Trophoblast cell (in vitro differentiated cells and primary cell): ENCODE measurements at regions not wholly inside any gene's neighbourhood (a gene's known extent, or its start where the extent isn't known, plus 50 kb on each side); places are given as distances from the start of the nearest gene placed in this dataset.

Experiments used
- DNase-seq, 2 donors: peaks; one replicate each; pipeline ENCODE4 v3.0.0-alpha.2; 2016
- H2AFZ ChIP-seq: 2 replicates; pipeline ENCODE4 v1.6.1; 2013; ENCODE audit warnings: low read length, moderate library complexity, mild to moderate bottlenecking; ENCODE audit not compliant: insufficient read depth, poor library complexity
- H2AK5ac ChIP-seq: 2 replicates; pipeline ENCODE4 v1.6.1; 2013; ENCODE audit warnings: mild to moderate bottlenecking, low read length
- H2BK120ac ChIP-seq: 2 replicates; pipeline ENCODE4 v1.6.1; 2013; ENCODE audit warnings: low read length, mild to moderate bottlenecking, moderate library complexity; ENCODE audit not compliant: insufficient read depth, poor library complexity
- H2BK12ac ChIP-seq: 2 replicates; pipeline ENCODE4 v1.6.1; 2013; ENCODE audit warnings: mild to moderate bottlenecking, low read length, moderate library complexity
- H2BK5ac ChIP-seq: 2 replicates; pipeline ENCODE4 v1.6.1; 2013; ENCODE audit warnings: low read length, low read depth, moderate library complexity, mild to moderate bottlenecking; ENCODE audit not compliant: poor library complexity
- H3K14ac ChIP-seq: 2 replicates; pipeline ENCODE4 v1.6.1; 2013; ENCODE audit warnings: mild to moderate bottlenecking, low read length
- H3K18ac ChIP-seq: 2 replicates; pipeline ENCODE4 v1.6.1; 2013; ENCODE audit warnings: mild to moderate bottlenecking, low read length
- H3K23ac ChIP-seq: 2 replicates; pipeline ENCODE4 v1.6.1; 2013; ENCODE audit warnings: low read length
- H3K27ac ChIP-seq: 2 replicates; pipeline ENCODE4 v1.5.1; 2013; ENCODE audit warnings: low read depth, mild to moderate bottlenecking, inconsistent platforms, low read length, moderate library complexity
- H3K27me3 ChIP-seq: 2 replicates; pipeline ENCODE4 v1.6.1; 2013; ENCODE audit warnings: inconsistent platforms, mild to moderate bottlenecking, low read length, moderate library complexity; ENCODE audit not compliant: insufficient read depth
- H3K36me3 ChIP-seq, 2 experiments: 1 replicate in 1 of 2; 2 replicates in 1 of 2; pipeline ENCODE4 v1.6.1; 2013; ENCODE audit warnings: low read length in 2 of 2, mild to moderate bottlenecking in 2 of 2, moderate library complexity in 1 of 2; ENCODE audit not compliant: insufficient read depth in 2 of 2, control insufficient read depth in 1 of 2
- H3K4ac ChIP-seq: 2 replicates; pipeline ENCODE4 v1.6.1; 2013; ENCODE audit warnings: low read depth, mild to moderate bottlenecking, low read length, moderate library complexity
- H3K4me1 ChIP-seq, 2 experiments: 1 replicate in 1 of 2; 2 replicates in 1 of 2; pipeline ENCODE4 v1.6.1; 2013; ENCODE audit warnings: low read length in 2 of 2, mild to moderate bottlenecking in 2 of 2, moderate library complexity in 1 of 2; ENCODE audit not compliant: insufficient read depth in 2 of 2, control insufficient read depth in 1 of 2
- H3K4me2 ChIP-seq: 2 replicates; pipeline ENCODE4 v1.6.1; 2013; ENCODE audit warnings: inconsistent platforms, mild to moderate bottlenecking, low read length, moderate library complexity
- H3K4me3 ChIP-seq: 2 replicates; pipeline ENCODE4 v1.5.1; 2013; ENCODE audit warnings: mild to moderate bottlenecking, low read depth, low read length, inconsistent platforms
- H3K79me1 ChIP-seq: one replicate; pipeline ENCODE4 v1.6.1; 2013; ENCODE audit warnings: low read length
- H3K79me2 ChIP-seq: 2 replicates; pipeline ENCODE4 v1.6.1; 2013; ENCODE audit warnings: low read length, mild to moderate bottlenecking; ENCODE audit not compliant: control insufficient read depth, insufficient read depth, poor library complexity
- H3K9ac ChIP-seq: 2 replicates; pipeline ENCODE4 v1.6.1; 2013; ENCODE audit warnings: mild to moderate bottlenecking, low read length
- H3K9me3 ChIP-seq: 2 replicates; pipeline ENCODE4 v1.6.1; 2013; ENCODE audit warnings: low read depth, mild to moderate bottlenecking, control low read depth, inconsistent platforms, low read length; ENCODE audit not compliant: insufficient read depth
- H4K12ac ChIP-seq: 2 replicates; pipeline ENCODE4 v1.6.1; 2013; ENCODE audit warnings: low read depth, mild to moderate bottlenecking, low read length, moderate library complexity
- H4K8ac ChIP-seq: 2 replicates; pipeline ENCODE4 v1.6.1; 2013; ENCODE audit warnings: low read depth, mild to moderate bottlenecking, low read length, moderate library complexity
- H4K91ac ChIP-seq: one replicate; pipeline ENCODE4 v1.6.1; 2013; ENCODE audit warnings: low read depth, mild to moderate bottlenecking, low read length, moderate library complexity
- WGBS: extraction: QIAGEN DNeasy Blood & Tissue Kit; methylation state at CpG from one replicate; pipeline ENCODE4 v1.1.7; 2013; ENCODE audit warnings: missing lambda C conversion rate; ENCODE audit not compliant: insufficient read length, insufficient coverage; ENCODE audit errors: extremely low coverage; 5-methylcytosine and 5-hydroxymethylcytosine counted together

DNA sequence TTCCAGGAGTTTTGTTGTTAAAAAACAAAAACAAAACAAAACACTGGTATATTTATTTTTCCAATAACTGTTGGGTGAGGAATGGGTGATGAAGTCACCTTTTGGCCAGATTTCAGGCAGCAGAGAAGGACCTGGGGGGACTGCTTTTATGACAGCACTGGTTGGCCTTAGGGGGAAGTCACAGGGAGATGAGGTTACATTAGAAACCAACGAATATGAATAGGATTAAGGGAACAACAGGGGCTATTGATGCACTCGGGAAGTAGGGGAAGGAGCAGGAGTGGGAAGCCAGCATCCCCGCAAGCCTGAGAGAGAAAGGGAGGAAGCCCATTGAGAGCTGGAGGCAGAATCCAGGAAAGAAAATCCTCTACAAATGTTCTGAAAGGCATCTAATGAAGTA is 958.4 kb downstream of the TYW1 start:
- no peak overlapping the region for H3K4ac ChIP-seq
- H3K27ac ChIP-seq = no peak overlapping the region
- no peaks in the 10 kb centered on the region for H3K36me3 ChIP-seq
- H2AFZ ChIP-seq = no peak overlapping the region
- no peak overlapping the region for H3K14ac ChIP-seq
- no peak overlapping the region for H2BK120ac ChIP-seq
- no peak overlapping the region for H4K12ac ChIP-seq
- no peak overlapping the region for H2AK5ac ChIP-seq
- no peak overlapping the region for H3K18ac ChIP-seq
- no peak overlapping the region for H3K23ac ChIP-seq
- H3K79me2 ChIP-seq = no peaks in the 10 kb centered on the region
- DNase-seq = no peak
- H3K9me3 ChIP-seq = no peaks in the 10 kb centered on the region
- no peak overlapping the region for H4K8ac ChIP-seq
- no peaks in the 10 kb centered on the region for H3K79me1 ChIP-seq
- H3K4me3 ChIP-seq = no peak overlapping the region
- H3K9ac ChIP-seq = no peak overlapping the region
- no CpG with 5 or more reads among the region's 3 CpGs for WGBS
- H3K4me1 ChIP-seq = no peaks in the 10 kb centered on the region
- no peak overlapping the region for H2BK5ac ChIP-seq
- H4K91ac ChIP-seq = no peak overlapping the region
- no peaks in the 10 kb centered on the region for H3K27me3 ChIP-seq
- no peak overlapping the region for H3K4me2 ChIP-seq
- no peak overlapping the region for H2BK12ac ChIP-seq

DNA sequence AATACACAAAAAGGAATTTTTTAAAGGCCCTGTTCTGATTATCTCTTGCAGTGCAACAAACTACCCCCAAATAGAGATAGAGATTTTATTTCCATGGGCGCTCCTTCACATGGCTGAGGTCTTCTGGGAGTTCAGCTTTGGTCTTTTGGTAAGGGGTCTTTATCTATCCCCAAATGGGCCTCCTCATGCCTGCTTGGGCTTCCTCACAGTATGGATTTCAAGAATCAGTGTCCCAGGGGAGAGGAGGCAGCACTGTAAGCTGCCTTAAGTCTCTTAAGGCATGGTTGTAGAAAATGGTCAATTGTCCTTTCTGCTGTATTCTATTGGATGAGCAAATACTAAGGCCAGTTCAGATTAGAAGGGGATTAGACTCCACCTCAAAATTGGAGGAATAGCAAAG is 966.2 kb downstream of the TYW1 start:
- Histone ChIP-seq H2AFZ (no peak overlapping the region), H3K79me1 (no peaks in the 10 kb centered on the region), H3K23ac (no peak overlapping the region), H3K4me2 (no peak overlapping the region), H2AK5ac (no peak overlapping the region), H3K27ac (no peak overlapping the region), H2BK12ac (no peak overlapping the region), H3K9ac (no peak overlapping the region), H3K4ac (no peak overlapping the region), H2BK120ac (no peak overlapping the region), H4K12ac (no peak overlapping the region), H4K91ac (no peak overlapping the region), H3K4me1 (no peaks in the 10 kb centered on the region), H3K4me3 (no peak overlapping the region), H3K27me3 (no peaks in the 10 kb centered on the region), H3K14ac (no peak overlapping the region), H3K36me3 (no peaks in the 10 kb centered on the region), H2BK5ac (no peak overlapping the region), H3K9me3 (no peaks in the 10 kb centered on the region), H4K8ac (no peak overlapping the region), H3K79me2 (no peaks in the 10 kb centered on the region), H3K18ac (no peak overlapping the region)
- DNase-seq = no peak
- no CpG with 5 or more reads among the region's 1 CpG for WGBS

DNA sequence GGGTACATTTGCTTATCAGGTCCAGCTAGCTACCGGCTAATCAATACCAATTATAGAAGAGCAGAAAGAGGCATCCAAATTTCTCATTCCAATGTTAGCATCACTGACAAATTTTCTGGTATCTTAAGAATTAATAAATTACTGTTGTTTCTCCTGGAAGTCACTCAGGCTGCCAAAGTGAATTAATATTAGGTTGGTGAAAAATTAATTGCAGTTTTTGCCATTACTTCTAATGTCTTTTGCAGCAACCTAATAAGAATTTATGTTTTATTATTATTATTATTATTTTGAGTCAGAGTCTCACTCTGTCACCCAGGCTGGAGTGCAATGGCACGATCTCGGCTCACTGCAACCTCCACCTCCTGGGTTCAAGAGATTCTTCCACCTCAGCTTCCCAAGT is 979.9 kb downstream of the TYW1 start:
- no peaks in the 10 kb centered on the region for H3K36me3 ChIP-seq
- H2AFZ ChIP-seq = no peak overlapping the region
- no peaks in the 10 kb centered on the region for H3K79me1 ChIP-seq
- no peak overlapping the region for H4K8ac ChIP-seq
- no peak overlapping the region for H3K4ac ChIP-seq
- no peak overlapping the region for H3K27ac ChIP-seq
- H2BK5ac ChIP-seq = no peak overlapping the region
- no peak overlapping the region for H3K9ac ChIP-seq
- no peaks in the 10 kb centered on the region for H3K27me3 ChIP-seq
- no peak for DNase-seq
- H2AK5ac ChIP-seq = no peak overlapping the region
- no peak overlapping the region for H3K14ac ChIP-seq
- H4K91ac ChIP-seq = no peak overlapping the region
- H3K4me1 ChIP-seq = no peaks in the 10 kb centered on the region
- H4K12ac ChIP-seq = no peak overlapping the region
- no peak overlapping the region for H3K23ac ChIP-seq
- no peak overlapping the region for H3K18ac ChIP-seq
- WGBS = no CpG with 5 or more reads among the region's 3 CpGs
- no peaks in the 10 kb centered on the region for H3K79me2 ChIP-seq
- no peak overlapping the region for H3K4me3 ChIP-seq
- no peaks in the 10 kb centered on the region for H3K9me3 ChIP-seq
- H2BK12ac ChIP-seq = no peak overlapping the region
- H2BK120ac ChIP-seq = no peak overlapping the region
- H3K4me2 ChIP-seq = no peak overlapping the region

DNA sequence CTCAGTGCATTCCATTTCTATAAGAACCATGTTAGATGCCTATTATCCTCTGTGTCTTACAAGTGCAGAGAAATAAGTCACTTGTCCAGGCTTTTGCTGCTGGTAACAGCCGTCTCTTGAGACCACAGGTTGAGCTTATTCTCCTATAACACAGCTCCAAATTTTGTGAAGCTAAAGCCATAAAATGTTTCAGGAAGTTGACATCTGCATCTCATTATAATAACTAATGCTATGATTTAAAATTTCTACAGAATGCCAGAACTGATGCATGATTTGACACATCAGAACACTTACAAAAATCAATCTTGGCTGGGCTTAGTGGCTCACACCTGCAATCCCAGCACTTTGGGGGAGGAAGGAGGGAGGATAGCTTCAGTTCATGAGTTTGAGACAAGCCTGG is 986.9 kb downstream of the TYW1 start:
- WGBS = no CpG with 5 or more reads among the region's 1 CpG
- no peaks in the 10 kb centered on the region for H3K9me3 ChIP-seq

More for the DNA sequence above, 986.9 kb downstream of the TYW1 start:
- H2BK120ac ChIP-seq = no peak overlapping the region
- H3K9ac ChIP-seq = no peak overlapping the region
- H3K4me3 ChIP-seq = no peak overlapping the region
- H3K18ac ChIP-seq = no peak overlapping the region
- no peaks in the 10 kb centered on the region for H3K27me3 ChIP-seq
- no peaks in the 10 kb centered on the region for H3K4me1 ChIP-seq
- no peak overlapping the region for H4K91ac ChIP-seq
- no peaks in the 10 kb centered on the region for H3K36me3 ChIP-seq
- H2AK5ac ChIP-seq = no peak overlapping the region
- no peak overlapping the region for H3K27ac ChIP-seq
- H3K23ac ChIP-seq = no peak overlapping the region
- no peak overlapping the region for H2BK12ac ChIP-seq
- H4K8ac ChIP-seq = no peak overlapping the region
- H3K79me1 ChIP-seq = no peaks in the 10 kb centered on the region
- no peak overlapping the region for H2BK5ac ChIP-seq
- no peak overlapping the region for H3K4me2 ChIP-seq
- H3K14ac ChIP-seq = no peak overlapping the region
- H3K4ac ChIP-seq = no peak overlapping the region
- H3K79me2 ChIP-seq = no peaks in the 10 kb centered on the region
- no peak for DNase-seq
- H4K12ac ChIP-seq = no peak overlapping the region
- H2AFZ ChIP-seq = no peak overlapping the region
